ENCODE measurements at regions not wholly inside any gene's neighbourhood (a gene's known extent, or its start where the extent isn't known, plus 50 kb on each side); places are given as distances from the start of the nearest gene placed in this dataset.
"Not testable (repeated sequence)": the region's sequence is repeated elsewhere in the genome, so short reads cannot be mapped to it uniquely, and the experiment has no call there.

DNA sequence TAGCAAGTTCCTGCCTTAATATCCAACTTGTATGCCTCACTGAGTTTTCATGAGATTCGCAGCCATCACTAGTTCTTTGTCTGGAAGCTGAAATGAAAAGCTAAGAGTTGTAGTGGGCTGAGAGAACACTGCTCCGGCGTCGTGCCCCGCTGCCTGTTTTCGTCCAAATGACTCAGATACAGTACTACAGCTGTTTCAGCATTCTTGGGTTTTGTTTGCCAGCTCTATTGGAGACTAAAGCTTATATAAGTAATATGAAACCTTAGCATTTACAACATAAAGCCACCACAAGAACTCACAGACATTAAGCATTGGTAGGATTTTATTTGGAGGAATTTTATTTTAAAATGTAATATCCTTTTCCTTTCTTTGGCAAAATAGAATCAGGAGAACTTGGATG lies 299.7 kb downstream of the DLEU7 start:
- FAIRE-seq (no peak), DNase-seq (ENCODE audit: low read depth) (peak; percentile 64)
- TF ChIP-seq, protein P1, sequence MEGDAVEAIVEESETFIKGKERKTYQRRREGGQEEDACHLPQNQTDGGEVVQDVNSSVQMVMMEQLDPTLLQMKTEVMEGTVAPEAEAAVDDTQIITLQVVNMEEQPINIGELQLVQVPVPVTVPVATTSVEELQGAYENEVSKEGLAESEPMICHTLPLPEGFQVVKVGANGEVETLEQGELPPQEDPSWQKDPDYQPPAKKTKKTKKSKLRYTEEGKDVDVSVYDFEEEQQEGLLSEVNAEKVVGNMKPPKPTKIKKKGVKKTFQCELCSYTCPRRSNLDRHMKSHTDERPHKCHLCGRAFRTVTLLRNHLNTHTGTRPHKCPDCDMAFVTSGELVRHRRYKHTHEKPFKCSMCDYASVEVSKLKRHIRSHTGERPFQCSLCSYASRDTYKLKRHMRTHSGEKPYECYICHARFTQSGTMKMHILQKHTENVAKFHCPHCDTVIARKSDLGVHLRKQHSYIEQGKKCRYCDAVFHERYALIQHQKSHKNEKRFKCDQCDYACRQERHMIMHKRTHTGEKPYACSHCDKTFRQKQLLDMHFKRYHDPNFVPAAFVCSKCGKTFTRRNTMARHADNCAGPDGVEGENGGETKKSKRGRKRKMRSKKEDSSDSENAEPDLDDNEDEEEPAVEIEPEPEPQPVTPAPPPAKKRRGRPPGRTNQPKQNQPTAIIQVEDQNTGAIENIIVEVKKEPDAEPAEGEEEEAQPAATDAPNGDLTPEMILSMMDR (IDR thresholded peaks at IDR 0.05; ENCODE audit: insufficient read depth, low read length, severe bottlenecking): no peak
- H3K27me3 ChIP-seq (ENCODE audit: control insufficient read depth, insufficient read depth, low read length): no peaks in the 10 kb centered on the region
- no peak overlapping the region for H3K4me3 ChIP-seq (ENCODE audit: low read depth, low read length)
- no peaks in the 10 kb centered on the region for H3K36me3 ChIP-seq (ENCODE audit: control insufficient read depth, insufficient read depth, low read length)

DNA sequence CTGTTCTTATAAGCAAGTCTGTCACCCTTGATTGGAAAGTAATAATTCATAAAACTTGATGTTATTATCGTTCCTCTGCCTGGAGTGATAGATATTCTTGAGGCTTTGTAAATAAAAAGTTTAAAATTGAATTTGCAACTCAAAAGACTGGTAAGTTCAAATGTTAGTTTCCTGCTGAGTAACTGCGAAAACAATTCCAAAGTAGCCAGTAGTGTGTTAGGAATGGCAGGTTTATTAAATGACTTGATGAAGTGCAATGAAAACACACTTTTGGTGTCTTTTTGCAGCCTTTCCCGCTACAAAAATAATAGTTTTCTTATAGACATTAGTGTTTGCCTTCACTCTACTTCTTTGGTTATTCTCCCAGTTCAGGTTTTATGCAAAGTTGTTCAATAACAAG lies 299.3 kb downstream of the DLEU7 start:
- no peak for FAIRE-seq
- Histone ChIP-seq H3K36me3 (ENCODE audit: control insufficient read depth, insufficient read depth, low read length) (no peaks in the 10 kb centered on the region), H3K4me3 (ENCODE audit: low read depth, low read length) (no peak overlapping the region), H3K27me3 (ENCODE audit: control insufficient read depth, insufficient read depth, low read length) (no peaks in the 10 kb centered on the region)
- peak; percentile 21 for DNase-seq (ENCODE audit: low read depth)
- TF ChIP-seq, protein P1 (IDR thresholded peaks at IDR 0.05; ENCODE audit: insufficient read depth, low read length, severe bottlenecking): no peak

DNA sequence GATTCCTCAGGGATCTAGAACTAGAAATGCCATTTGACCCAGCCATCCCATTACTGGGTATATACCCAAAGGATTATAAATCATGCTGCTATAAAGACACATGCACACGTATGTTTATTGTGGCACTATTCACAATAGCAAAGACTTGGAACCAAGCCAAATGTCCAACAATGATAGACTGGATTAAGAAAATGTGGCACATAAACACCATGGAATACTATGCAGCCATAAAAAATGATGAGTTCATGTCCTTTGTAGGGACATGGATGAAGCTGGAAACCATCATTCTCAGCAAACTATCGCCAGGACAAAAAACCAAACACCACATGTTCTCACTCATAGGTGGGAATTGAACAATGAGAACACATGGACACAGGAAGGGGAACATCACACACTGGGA lies 296.3 kb downstream of the DLEU7 start:
- not testable (repeated sequence) for FAIRE-seq; H3K4me3 ChIP-seq (ENCODE audit: low read depth, low read length)

DNA sequence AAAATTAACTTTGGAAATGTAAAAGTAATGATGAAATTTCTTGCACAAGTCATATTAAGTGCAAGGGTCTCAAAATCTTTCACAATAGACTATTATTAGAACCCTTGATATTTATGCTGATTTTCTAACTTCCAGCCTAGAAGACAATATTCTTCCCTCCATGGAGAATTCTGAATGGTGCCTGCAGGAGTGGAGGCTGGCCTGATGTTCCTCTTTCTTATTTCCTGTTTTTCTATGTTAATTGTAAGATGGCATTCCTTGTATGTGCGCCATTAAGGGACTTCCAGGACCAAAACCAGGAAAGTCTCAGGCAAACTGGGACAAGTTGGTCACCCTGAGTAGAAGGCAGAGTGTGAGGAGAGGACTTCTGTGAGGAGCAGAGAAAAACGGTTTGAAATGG lies 294.9 kb downstream of the DLEU7 start:
- TF ChIP-seq, protein P1 (IDR thresholded peaks at IDR 0.05; ENCODE audit: insufficient read depth, low read length, severe bottlenecking): no peak
- Histone ChIP-seq H3K36me3 (ENCODE audit: control insufficient read depth, insufficient read depth, low read length) (no peaks in the 10 kb centered on the region), H3K27me3 (ENCODE audit: control insufficient read depth, insufficient read depth, low read length) (no peaks in the 10 kb centered on the region), H3K4me3 (ENCODE audit: low read depth, low read length) (no peak overlapping the region)
- DNase-seq (ENCODE audit: low read depth) (no peak), FAIRE-seq (no peak)

More for the DNA sequence above, 296.3 kb downstream of the DLEU7 start:
- H3K36me3 ChIP-seq (ENCODE audit: control insufficient read depth, insufficient read depth, low read length); H3K27me3 ChIP-seq (ENCODE audit: control insufficient read depth, insufficient read depth, low read length); DNase-seq (ENCODE audit: low read depth): not testable (repeated sequence)

DNA sequence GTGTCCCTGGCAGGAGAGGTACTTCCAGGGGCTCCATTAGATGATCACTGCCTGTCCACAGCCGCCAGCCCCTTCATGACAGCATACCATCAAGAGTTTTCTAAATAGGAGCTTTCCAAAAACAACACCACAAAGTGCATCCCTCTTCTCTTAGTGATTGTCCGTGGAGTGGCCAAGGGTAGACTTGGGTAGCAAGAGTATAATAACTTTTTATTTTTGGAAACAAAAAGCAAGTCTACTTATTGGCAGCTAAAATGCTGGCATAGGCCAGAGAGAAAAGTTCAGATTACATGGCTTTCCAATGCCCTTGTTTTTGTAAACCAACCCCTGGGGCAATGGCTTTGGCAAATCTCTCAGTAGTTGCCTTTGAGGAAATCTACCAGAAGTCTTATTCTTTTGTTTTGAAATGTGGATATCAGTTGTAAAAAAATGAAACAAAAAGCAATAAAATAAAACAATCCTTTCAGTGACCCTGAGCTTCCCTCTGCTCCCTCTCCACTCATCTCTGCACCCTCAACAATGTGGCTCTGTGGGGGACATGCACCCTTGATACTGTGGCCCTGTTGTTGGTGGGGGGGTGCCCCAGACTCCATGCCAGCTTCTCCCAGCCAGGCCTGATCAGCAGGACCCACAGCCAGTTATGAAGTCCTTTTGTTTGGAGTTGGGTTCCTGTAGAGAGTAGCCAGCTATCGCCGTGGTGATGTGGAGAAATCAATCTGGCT lies 294.1 kb downstream of the DLEU7 start:
- no peaks in the 10 kb centered on the region for H3K36me3 ChIP-seq (ENCODE audit: control insufficient read depth, insufficient read depth, low read length)
- TF ChIP-seq, protein P1 (IDR thresholded peaks at IDR 0.05; ENCODE audit: insufficient read depth, low read length, severe bottlenecking): no peak
- no peak for DNase-seq (ENCODE audit: low read depth)
- FAIRE-seq: no peak
- no peaks in the 10 kb centered on the region for H3K27me3 ChIP-seq (ENCODE audit: control insufficient read depth, insufficient read depth, low read length)
- H3K4me3 ChIP-seq (ENCODE audit: low read depth, low read length): no peak overlapping the region

DNA sequence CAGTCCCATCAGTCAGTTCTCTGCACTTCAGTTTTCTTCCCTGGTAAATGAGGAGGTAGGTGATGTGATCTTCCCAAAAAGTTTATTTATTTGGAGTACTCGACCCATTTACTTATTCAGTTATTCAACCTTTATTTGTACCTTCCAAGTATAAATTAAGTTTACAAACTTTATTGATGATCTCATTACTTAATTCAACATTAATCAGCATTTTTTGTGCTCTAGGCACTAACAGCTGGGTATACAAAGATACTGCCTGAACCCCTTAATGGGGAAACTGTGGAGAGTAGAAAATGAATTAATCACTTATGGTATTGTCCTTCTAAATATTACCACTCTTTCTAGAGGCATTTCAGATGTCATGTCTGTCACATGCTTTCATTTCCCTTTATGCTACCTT lies 293.3 kb downstream of the DLEU7 start:
- DNase-seq (ENCODE audit: low read depth) (no peak), FAIRE-seq (no peak)
- Histone ChIP-seq H3K36me3 (ENCODE audit: control insufficient read depth, insufficient read depth, low read length) (no peaks in the 10 kb centered on the region), H3K4me3 (ENCODE audit: low read depth, low read length) (no peak overlapping the region), H3K27me3 (ENCODE audit: control insufficient read depth, insufficient read depth, low read length) (no peaks in the 10 kb centered on the region)
- TF ChIP-seq, protein P1 (IDR thresholded peaks at IDR 0.05; ENCODE audit: insufficient read depth, low read length, severe bottlenecking): no peak

Measured in bronchial epithelial cell (primary cell).